ENCODE measurements at regions not wholly inside any gene's neighbourhood (a gene's known extent, or its start where the extent isn't known, plus 50 kb on each side); places are given as distances from the start of the nearest gene placed in this dataset.

GRCh38 chr1:30229557-30229956 lies 493.8 kb downstream of the MATN1 start:
- H3K27me3 ChIP-seq (ENCODE audit: control insufficient read depth in 4 of 4, insufficient read depth in 4 of 4, low read length in 3 of 4), result peaks cover 0 to 2% (median 0%) of the 10 kb centered on the region in 4 donors
- H3K9ac ChIP-seq (ENCODE audit: low read depth in 1 of 2, low read length in 2 of 2), result no peak overlapping the region
- H3K27ac ChIP-seq (ENCODE audit: low read depth in 1 of 2, low read length in 2 of 2), result no peak overlapping the region
- DNase-seq (ENCODE audit: low spot score), result no peak
- WGBS, result 47% methylated on average over 9 of the region's 9 CpGs
- H3K36me3 ChIP-seq (ENCODE audit: control insufficient read depth in 4 of 4, insufficient read depth in 3 of 4, low read depth in 1 of 4, low read length in 3 of 4), result no peaks in the 10 kb centered on the region
- no peaks in the 10 kb centered on the region for H3K9me3 ChIP-seq (ENCODE audit: control insufficient read depth in 4 of 4, low read length in 3 of 4)
- no peak overlapping the region for H3K4me3 ChIP-seq (ENCODE audit: low read depth in 1 of 3, low read length in 3 of 3)
- H3K4me1 ChIP-seq (ENCODE audit: control insufficient read depth in 4 of 4, insufficient read depth in 4 of 4, low read length in 3 of 4), result no peaks in the 10 kb centered on the region
- no peak for TF ChIP-seq JUND (IDR thresholded peaks at IDR 0.05)
- no peak for TF ChIP-seq REST (IDR thresholded peaks at IDR 0.05)
- no peak for TF ChIP-seq HNF4A (conservative IDR thresholded peaks at IDR 0.05)
- no peak for TF ChIP-seq RAD21 (IDR thresholded peaks at IDR 0.05)
- no peak for TF ChIP-seq FOXA1 (IDR thresholded peaks at IDR 0.05)
- no peak for TF ChIP-seq NR2F2 (IDR thresholded peaks at IDR 0.05)
- no peak for TF ChIP-seq TAF1 (conservative IDR thresholded peaks at IDR 0.05)
- TF ChIP-seq HNF4G (IDR thresholded peaks at IDR 0.05), result no peak
- TF ChIP-seq CTCF (IDR thresholded peaks at IDR 0.05; ENCODE audit: low read depth, low read length, missing input control), result no peak
- TF ChIP-seq YY1 (IDR thresholded peaks at IDR 0.05), result no peak
- TF ChIP-seq FOXA2 (IDR thresholded peaks at IDR 0.05), result no peak
- TF ChIP-seq GABPA (IDR thresholded peaks at IDR 0.05 in 1 of 2, conservative IDR thresholded peaks at IDR 0.05 in 1 of 2), result no peak
- no peak for TF ChIP-seq EGR1 (IDR thresholded peaks at IDR 0.05; ENCODE audit: low read depth in 2 of 2)
- no peak for TF ChIP-seq SP1 (IDR thresholded peaks at IDR 0.05)
- TF ChIP-seq MAX (IDR thresholded peaks at IDR 0.05), result no peak
- TF ChIP-seq RXRA (IDR thresholded peaks at IDR 0.05), result no peak
- no peak for TF ChIP-seq ZBTB33 (IDR thresholded peaks at IDR 0.05)
- no peak for TF ChIP-seq ATF3 (IDR thresholded peaks at IDR 0.05)
